ENCODE measurements at regions not wholly inside any gene's neighbourhood (a gene's known extent, or its start where the extent isn't known, plus 50 kb on each side); places are given as distances from the start of the nearest gene placed in this dataset.

DNA sequence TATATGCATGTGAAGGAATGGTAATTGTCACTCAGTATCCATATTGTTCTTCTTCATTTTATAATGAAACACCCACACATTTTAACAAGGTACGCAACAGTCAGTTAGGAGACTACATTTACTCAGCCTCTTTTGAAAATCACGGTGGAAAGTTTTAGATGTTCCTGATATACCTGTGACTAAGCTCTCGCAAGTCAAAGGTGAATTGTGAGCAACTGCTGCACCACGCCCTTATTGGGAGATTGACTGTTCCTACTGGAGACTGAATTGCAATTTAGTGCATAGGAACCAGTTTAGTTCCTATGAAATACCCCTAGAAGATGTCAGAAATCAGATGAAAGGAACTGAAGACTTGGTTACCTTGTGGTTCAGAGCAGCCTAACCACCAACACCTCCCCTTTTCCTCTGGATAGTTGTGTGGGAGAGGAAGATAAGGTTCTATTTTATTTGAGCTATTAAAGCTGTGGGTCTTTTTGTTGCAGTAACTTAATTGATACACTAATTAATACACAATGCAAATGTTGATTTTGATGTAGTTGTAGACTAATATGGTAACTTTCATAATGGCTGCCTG lies 1280.5 kb upstream of the CDH2 start:
- POLR2A ChIA-PET, result no interaction called here
- Mint-ChIP-seq H3K4me3 (no peak overlapping the region), H3K27ac (no peak overlapping the region), H3K9me3 (peaks cover 3 to 12% (median 5%) of the 10 kb centered on the region in 11 donors), H3K36me3 (no peaks in the 10 kb centered on the region), H3K4me1 (no peaks in the 10 kb centered on the region), H3K27me3 (no peaks in the 10 kb centered on the region)
- ATAC-seq (no peak), DNase-seq (no peak)
- Histone ChIP-seq H3K36me3 (ENCODE audit: control insufficient read depth in 2 of 3, insufficient read depth in 3 of 3, low read length in 3 of 3) (no peaks in the 10 kb centered on the region), H3K4me1 (ENCODE audit: control insufficient read depth in 2 of 2, insufficient read depth in 2 of 2, low read length in 2 of 2) (no peaks in the 10 kb centered on the region), H3K4me3 (ENCODE audit: low read length) (no peak overlapping the region), H3K27me3 (ENCODE audit: control insufficient read depth in 2 of 2, insufficient read depth in 2 of 2, low read length in 2 of 2) (no peaks in the 10 kb centered on the region), H3K9me3 (ENCODE audit: control insufficient read depth in 2 of 3, low read length in 3 of 3) (no peaks in the 10 kb centered on the region), H3K27ac (ENCODE audit: low read depth, low read length) (no peak overlapping the region)
- CTCF ChIA-PET, result no interaction called here
- intact Hi-C loops (cut with micrococcal nuclease), result no loop called here

GRCh38 chr18:29449424-29449823 lies 1272.5 kb upstream of the CDH2 start:
- no peak overlapping the region for H3K4me3 Mint-ChIP-seq
- H3K4me1 ChIP-seq (ENCODE audit: control insufficient read depth in 2 of 2, insufficient read depth in 2 of 2, low read length in 2 of 2), result no peaks in the 10 kb centered on the region
- no peak overlapping the region for H3K4me3 ChIP-seq (ENCODE audit: low read length)
- H3K27me3 ChIP-seq (ENCODE audit: control insufficient read depth in 2 of 2, insufficient read depth in 2 of 2, low read length in 2 of 2), result no peaks in the 10 kb centered on the region
- no peak overlapping the region for H3K27ac Mint-ChIP-seq
- intact Hi-C loops (cut with micrococcal nuclease), result no loop called here
- ChIA-PET POLR2A (no interaction called here), CTCF (interaction anchor here (0.6 kb wide), 1 partner anchor 9 kb away, joined by 4 read pairs; no protein-coding TSS in a partner anchor)
- peaks cover 0 to 10% (median 5%) of the 10 kb centered on the region in 11 donors for H3K9me3 Mint-ChIP-seq
- H3K27ac ChIP-seq (ENCODE audit: low read depth, low read length), result no peak overlapping the region
- H3K36me3 Mint-ChIP-seq, result no peaks in the 10 kb centered on the region
- H3K36me3 ChIP-seq (ENCODE audit: control insufficient read depth in 2 of 3, insufficient read depth in 3 of 3, low read length in 3 of 3), result no peaks in the 10 kb centered on the region
- H3K9me3 ChIP-seq (ENCODE audit: control insufficient read depth in 2 of 3, low read length in 3 of 3), result peaks cover 0 to 3% (median 0%) of the 10 kb centered on the region in 3 experiments
- H3K4me1 Mint-ChIP-seq, result no peaks in the 10 kb centered on the region
- no peak for ATAC-seq
- DNase-seq, result no peak
- no peaks in the 10 kb centered on the region for H3K27me3 Mint-ChIP-seq

DNA sequence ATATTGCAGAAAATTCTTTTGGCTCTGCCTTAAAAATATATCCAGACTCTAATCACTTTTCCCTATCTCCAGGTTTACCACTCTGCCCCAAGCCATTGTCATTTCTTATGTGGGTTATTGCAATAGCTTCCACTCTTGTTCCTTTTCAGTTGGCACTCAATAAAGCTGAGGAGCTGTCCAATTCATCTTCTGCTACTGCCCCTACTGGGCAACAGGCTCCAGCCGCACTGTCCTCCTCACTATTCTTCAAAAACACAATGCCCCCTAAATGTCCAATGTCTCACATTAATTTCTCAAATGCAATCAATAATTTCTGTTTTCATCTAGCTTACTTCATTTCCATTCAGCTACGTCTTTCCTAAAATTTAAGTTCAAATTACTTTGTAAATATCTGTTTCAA lies 1262.5 kb upstream of the CDH2 start:
- H3K4me1 Mint-ChIP-seq, result no peaks in the 10 kb centered on the region

DNA sequence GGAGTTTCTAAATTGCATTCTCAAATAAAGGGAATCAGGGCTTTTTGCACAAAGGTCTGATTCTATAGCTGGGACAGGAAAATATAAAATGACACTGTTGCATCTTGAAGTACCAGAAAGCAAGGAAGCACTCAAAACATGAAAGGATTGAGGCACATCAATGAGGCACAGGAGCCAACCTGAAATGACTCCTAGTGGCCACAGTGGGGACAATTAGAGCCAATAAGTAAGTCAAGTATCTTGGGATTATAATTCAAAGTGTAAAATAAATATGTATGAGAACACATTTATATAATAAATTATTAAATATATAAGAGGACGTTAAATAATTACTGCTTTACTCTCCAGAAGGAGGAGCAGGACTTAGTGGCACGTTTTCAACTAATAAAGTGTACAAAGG lies 1259.5 kb upstream of the CDH2 start:
- intact Hi-C loops (cut with micrococcal nuclease), result no loop called here
- Histone ChIP-seq H3K4me1 (ENCODE audit: control insufficient read depth in 2 of 2, insufficient read depth in 2 of 2, low read length in 2 of 2) (no peaks in the 10 kb centered on the region), H3K4me3 (ENCODE audit: low read length) (no peak overlapping the region), H3K9me3 (ENCODE audit: control insufficient read depth in 2 of 3, low read length in 3 of 3) (no peaks in the 10 kb centered on the region), H3K36me3 (ENCODE audit: control insufficient read depth in 2 of 3, insufficient read depth in 3 of 3, low read length in 3 of 3) (no peaks in the 10 kb centered on the region), H3K27me3 (ENCODE audit: control insufficient read depth in 2 of 2, insufficient read depth in 2 of 2, low read length in 2 of 2) (no peaks in the 10 kb centered on the region), H3K27ac (ENCODE audit: low read depth, low read length) (no peak overlapping the region)
- H3K9me3 Mint-ChIP-seq, result peaks cover 3 to 37% (median 13%) of the 10 kb centered on the region in 11 donors
- ChIA-PET CTCF (no interaction called here), POLR2A (no interaction called here)
- no peaks in the 10 kb centered on the region for H3K4me1 Mint-ChIP-seq
- H3K27ac Mint-ChIP-seq, result no peak overlapping the region
- ATAC-seq (no peak), DNase-seq (no peak)
- no peaks in the 10 kb centered on the region for H3K27me3 Mint-ChIP-seq
- H3K36me3 Mint-ChIP-seq, result no peaks in the 10 kb centered on the region
- H3K4me3 Mint-ChIP-seq, result no peak overlapping the region

More for the DNA sequence above, 1262.5 kb upstream of the CDH2 start:
- ChIA-PET CTCF (no interaction called here), POLR2A (no interaction called here)
- no peak overlapping the region for H3K4me3 Mint-ChIP-seq
- DNase-seq (no peak), ATAC-seq (no peak)
- no peaks in the 10 kb centered on the region for H3K27me3 Mint-ChIP-seq
- intact Hi-C loops (cut with micrococcal nuclease), result no loop called here
- Histone ChIP-seq H3K9me3 (ENCODE audit: control insufficient read depth in 2 of 3, low read length in 3 of 3) (no peaks in the 10 kb centered on the region), H3K27me3 (ENCODE audit: control insufficient read depth in 2 of 2, insufficient read depth in 2 of 2, low read length in 2 of 2) (no peaks in the 10 kb centered on the region), H3K4me1 (ENCODE audit: control insufficient read depth in 2 of 2, insufficient read depth in 2 of 2, low read length in 2 of 2) (no peaks in the 10 kb centered on the region), H3K27ac (ENCODE audit: low read depth, low read length) (no peak overlapping the region), H3K36me3 (ENCODE audit: control insufficient read depth in 2 of 3, insufficient read depth in 3 of 3, low read length in 3 of 3) (no peaks in the 10 kb centered on the region), H3K4me3 (ENCODE audit: low read length) (no peak overlapping the region)
- peaks cover 2 to 31% (median 9%) of the 10 kb centered on the region in 11 donors for H3K9me3 Mint-ChIP-seq
- H3K27ac Mint-ChIP-seq, result no peak overlapping the region
- H3K36me3 Mint-ChIP-seq, result no peaks in the 10 kb centered on the region

DNA sequence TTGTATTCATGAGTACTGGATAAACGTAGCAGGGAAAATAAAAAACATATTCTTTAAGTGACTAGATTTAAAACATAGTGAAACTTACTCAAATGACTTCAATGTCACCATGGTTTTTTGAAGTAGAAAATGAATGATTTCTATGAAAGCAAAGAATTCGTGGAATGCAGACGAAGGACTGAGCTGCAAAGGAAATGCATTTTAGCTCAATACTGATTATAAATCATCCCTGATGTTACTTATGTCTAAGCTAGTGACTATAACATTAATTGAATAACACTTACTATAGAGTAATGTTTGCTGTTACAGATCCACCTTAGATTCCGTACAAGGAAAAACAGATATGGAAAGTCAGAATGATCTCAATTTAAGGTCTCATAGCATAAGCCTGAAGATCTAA lies 1257.7 kb upstream of the CDH2 start:
- Histone ChIP-seq H3K4me3 (ENCODE audit: low read length) (no peak overlapping the region), H3K36me3 (ENCODE audit: control insufficient read depth in 2 of 3, insufficient read depth in 3 of 3, low read length in 3 of 3) (no peaks in the 10 kb centered on the region), H3K4me1 (ENCODE audit: control insufficient read depth in 2 of 2, insufficient read depth in 2 of 2, low read length in 2 of 2) (no peaks in the 10 kb centered on the region), H3K27me3 (ENCODE audit: control insufficient read depth in 2 of 2, insufficient read depth in 2 of 2, low read length in 2 of 2) (no peaks in the 10 kb centered on the region), H3K27ac (ENCODE audit: low read depth, low read length) (no peak overlapping the region), H3K9me3 (ENCODE audit: control insufficient read depth in 2 of 3, low read length in 3 of 3) (no peaks in the 10 kb centered on the region)
- Mint-ChIP-seq H3K4me1 (no peaks in the 10 kb centered on the region), H3K27me3 (no peaks in the 10 kb centered on the region), H3K27ac (no peak overlapping the region), H3K36me3 (no peaks in the 10 kb centered on the region), H3K4me3 (no peak overlapping the region), H3K9me3 (peaks cover 3 to 31% (median 11%) of the 10 kb centered on the region in 11 donors)
- CTCF ChIA-PET, result no interaction called here
- POLR2A ChIA-PET, result no interaction called here
- ATAC-seq, result no peak
- no peak for DNase-seq
- intact Hi-C loops (cut with micrococcal nuclease), result no loop called here

GRCh38 chr18:29430416-29430815 lies 1253.5 kb upstream of the CDH2 start:
- no peak overlapping the region for H3K4me3 ChIP-seq (ENCODE audit: low read length)
- ChIA-PET CTCF (no interaction called here), POLR2A (interaction anchor here (0.7 kb wide), 1 partner anchor 8 kb away, joined by 3 read pairs; no protein-coding TSS in a partner anchor)
- Mint-ChIP-seq H3K4me1 (no peaks in the 10 kb centered on the region), H3K4me3 (no peak overlapping the region), H3K9me3 (peaks cover 0 to 23% (median 8%) of the 10 kb centered on the region in 11 donors), H3K27ac (no peak overlapping the region), H3K27me3 (no peaks in the 10 kb centered on the region), H3K36me3 (no peaks in the 10 kb centered on the region)
- intact Hi-C loops (cut with micrococcal nuclease), result no loop called here
- no peaks in the 10 kb centered on the region for H3K4me1 ChIP-seq (ENCODE audit: control insufficient read depth in 2 of 2, insufficient read depth in 2 of 2, low read length in 2 of 2)
- no peaks in the 10 kb centered on the region for H3K27me3 ChIP-seq (ENCODE audit: control insufficient read depth in 2 of 2, insufficient read depth in 2 of 2, low read length in 2 of 2)
- DNase-seq (no peak), ATAC-seq (no peak)
- H3K9me3 ChIP-seq (ENCODE audit: control insufficient read depth in 2 of 3, low read length in 3 of 3), result no peaks in the 10 kb centered on the region
- no peaks in the 10 kb centered on the region for H3K36me3 ChIP-seq (ENCODE audit: control insufficient read depth in 2 of 3, insufficient read depth in 3 of 3, low read length in 3 of 3)
- H3K27ac ChIP-seq (ENCODE audit: low read depth, low read length), result no peak overlapping the region

DNA sequence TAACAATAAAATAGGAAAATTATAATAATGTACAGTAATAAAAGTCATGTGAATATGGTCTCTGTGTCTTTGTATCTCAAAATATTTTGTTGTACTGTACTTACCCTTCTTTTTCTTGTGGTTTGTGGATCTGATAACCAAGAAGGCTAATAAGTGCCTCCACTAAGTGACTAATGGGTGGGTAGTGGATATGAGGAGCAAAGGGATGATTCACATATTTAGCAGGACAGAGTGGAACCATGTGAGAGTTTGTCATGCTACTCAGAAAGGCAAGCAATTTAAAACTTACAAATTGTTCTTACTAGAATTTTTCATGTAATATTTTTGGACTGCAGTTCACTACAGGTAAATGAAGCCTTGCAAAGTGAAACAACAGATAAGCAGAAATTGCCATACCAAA lies 1241.2 kb upstream of the CDH2 start:
- Mint-ChIP-seq H3K9me3 (peaks cover 2 to 36% (median 14%) of the 10 kb centered on the region in 11 donors), H3K4me3 (no peak overlapping the region), H3K36me3 (no peaks in the 10 kb centered on the region), H3K4me1 (no peaks in the 10 kb centered on the region), H3K27me3 (no peaks in the 10 kb centered on the region), H3K27ac (no peak overlapping the region)
- intact Hi-C loops (cut with micrococcal nuclease), result loop anchor here in 1 of 2 donors (10.0 kb wide), 1 partner anchor 57 kb away; no protein-coding TSS in a partner anchor
- Histone ChIP-seq H3K27me3 (ENCODE audit: control insufficient read depth in 2 of 2, insufficient read depth in 2 of 2, low read length in 2 of 2) (no peaks in the 10 kb centered on the region), H3K27ac (ENCODE audit: low read depth, low read length) (no peak overlapping the region), H3K4me3 (ENCODE audit: low read length) (no peak overlapping the region), H3K36me3 (ENCODE audit: control insufficient read depth in 2 of 3, insufficient read depth in 3 of 3, low read length in 3 of 3) (no peaks in the 10 kb centered on the region), H3K9me3 (ENCODE audit: control insufficient read depth in 2 of 3, low read length in 3 of 3) (peaks cover 0 to 9% (median 0%) of the 10 kb centered on the region in 3 experiments), H3K4me1 (ENCODE audit: control insufficient read depth in 2 of 2, insufficient read depth in 2 of 2, low read length in 2 of 2) (no peaks in the 10 kb centered on the region)
- no peak for ATAC-seq
- ChIA-PET CTCF (no interaction called here), POLR2A (no interaction called here)
- no peak for DNase-seq

Measured in naive thymus-derived CD4-positive, alpha-beta T cell (primary cell).